ENCODE measurements at regions not wholly inside any gene's neighbourhood (a gene's known extent, or its start where the extent isn't known, plus 50 kb on each side); places are given as distances from the start of the nearest gene placed in this dataset.
A peak's percentile ranks its signal among the peaks of the same experiment; 100 is the strongest.

- TF ChIP-seq CTCF (IDR thresholded peaks at IDR 0.05), result no peak
- Histone ChIP-seq H3K9me3 (no peaks in the 10 kb centered on the region), H3K4me3 (peak overlapping the region; percentile 22), H3K4me1 (ENCODE audit: control insufficient read depth in 1 of 2, low read depth in 2 of 2) (no peaks in the 10 kb centered on the region), H3K27me3 (replicated peaks; ENCODE audit: insufficient read depth) (no peaks in the 10 kb centered on the region), H3K27ac (no peak overlapping the region), H3K36me3 (no peaks in the 10 kb centered on the region)
- ATAC-seq (ENCODE audit: insufficient number of reproducible peaks, low FRiP score, low read depth) (no peak), DNase-seq (ENCODE audit: low spot score) (no peak)
These were observed 813.2 kb downstream of the RNF144A start for GRCh38 chr2:7730449-7730848.

- no peak for TF ChIP-seq CTCF (IDR thresholded peaks at IDR 0.05)
- no peaks in the 10 kb centered on the region for H3K36me3 ChIP-seq
- no peaks in the 10 kb centered on the region for H3K9me3 ChIP-seq
- no peaks in the 10 kb centered on the region for H3K27me3 ChIP-seq (replicated peaks; ENCODE audit: insufficient read depth)
- ATAC-seq (ENCODE audit: insufficient number of reproducible peaks, low FRiP score, low read depth) (no peak), DNase-seq (ENCODE audit: low spot score) (no peak)
- no peak overlapping the region for H3K4me3 ChIP-seq
- H3K4me1 ChIP-seq (ENCODE audit: control insufficient read depth in 1 of 2, low read depth in 2 of 2), result no peaks in the 10 kb centered on the region
- no peak overlapping the region for H3K27ac ChIP-seq
These were observed 813.8 kb downstream of the RNF144A start for GRCh38 chr2:7730990-7731389.

GRCh38 chr2:7732497-7732896 is 815.3 kb downstream of the RNF144A start:
- Histone ChIP-seq H3K27me3 (replicated peaks; ENCODE audit: insufficient read depth) (no peaks in the 10 kb centered on the region), H3K9me3 (no peaks in the 10 kb centered on the region), H3K36me3 (no peaks in the 10 kb centered on the region), H3K4me1 (ENCODE audit: control insufficient read depth in 1 of 2, low read depth in 2 of 2) (no peaks in the 10 kb centered on the region), H3K4me3 (no peak overlapping the region), H3K27ac (no peak overlapping the region)
- ATAC-seq (ENCODE audit: insufficient number of reproducible peaks, low FRiP score, low read depth), result no peak
- TF ChIP-seq CTCF (IDR thresholded peaks at IDR 0.05), result no peak
- DNase-seq (ENCODE audit: low spot score), result no peak

GRCh38 chr2:7736646-7737305 is 819.6 kb downstream of the RNF144A start:
- Histone ChIP-seq H3K27ac (no peak overlapping the region), H3K9me3 (no peaks in the 10 kb centered on the region), H3K4me1 (ENCODE audit: control insufficient read depth in 1 of 2, low read depth in 2 of 2) (no peaks in the 10 kb centered on the region), H3K4me3 (no peak overlapping the region), H3K27me3 (replicated peaks; ENCODE audit: insufficient read depth) (no peaks in the 10 kb centered on the region), H3K36me3 (no peaks in the 10 kb centered on the region)
- TF ChIP-seq CTCF (IDR thresholded peaks at IDR 0.05), result no peak
- ATAC-seq (ENCODE audit: insufficient number of reproducible peaks, low FRiP score, low read depth), result no peak
- no peak for DNase-seq (ENCODE audit: low spot score)

- no peak for TF ChIP-seq CTCF (IDR thresholded peaks at IDR 0.05)
- no peak for ATAC-seq (ENCODE audit: insufficient number of reproducible peaks, low FRiP score, low read depth)
- H3K27me3 ChIP-seq (replicated peaks; ENCODE audit: insufficient read depth), result no peaks in the 10 kb centered on the region
These were observed 821.4 kb downstream of the RNF144A start for GRCh38 chr2:7738596-7738995.

More at GRCh38 chr2:7738596-7738995, 821.4 kb downstream of the RNF144A start:
- no peak for DNase-seq (ENCODE audit: low spot score)
- Histone ChIP-seq H3K36me3 (no peaks in the 10 kb centered on the region), H3K27ac (no peak overlapping the region), H3K4me1 (ENCODE audit: control insufficient read depth in 1 of 2, low read depth in 2 of 2) (no peaks in the 10 kb centered on the region), H3K9me3 (no peaks in the 10 kb centered on the region), H3K4me3 (no peak overlapping the region)

Measured in thoracic aorta (tissue), 2 donors.